GM18909 (cell line): ENCODE measurements at regions not wholly inside any gene's neighbourhood (a gene's known extent, or its start where the extent isn't known, plus 50 kb on each side); places are given as distances from the start of the nearest gene placed in this dataset.

Source experiments
- ATAC-seq: cut with Tn5 transposase; IDR thresholded peaks from one replicate; pipeline ENCODE4 v1.9.1; 2021; ENCODE audit warnings: mild to moderate bottlenecking; ENCODE audit not compliant: unreplicated experiment, poor library complexity

GRCh38 chr20:56828402-56828801, 199.3 kb downstream of the TFAP2C start:
- no peak for ATAC-seq

GRCh38 chr20:56829788-56830385, 200.8 kb downstream of the TFAP2C start:
- ATAC-seq, result no peak

- no peak for ATAC-seq
These were observed 202.7 kb downstream of the TFAP2C start for GRCh38 chr20:56831795-56832194.

- ATAC-seq, result no peak
These were observed 204.3 kb downstream of the TFAP2C start for GRCh38 chr20:56833427-56833826.

- no peak for ATAC-seq
These were observed 206.9 kb downstream of the TFAP2C start for GRCh38 chr20:56835829-56836550.

GRCh38 chr20:56839222-56839621, 210.1 kb downstream of the TFAP2C start:
- ATAC-seq, result no peak

GRCh38 chr20:56839786-56840185, 210.7 kb downstream of the TFAP2C start:
- ATAC-seq, result no peak

GRCh38 chr20:56840716-56841261, 211.7 kb downstream of the TFAP2C start:
- ATAC-seq, result no peak

- no peak for ATAC-seq
These were observed 212.3 kb downstream of the TFAP2C start for GRCh38 chr20:56841346-56841908.

- no peak for ATAC-seq
These were observed 212.9 kb downstream of the TFAP2C start for GRCh38 chr20:56842056-56842455.

GRCh38 chr20:56843386-56843785, 214.3 kb downstream of the TFAP2C start:
- ATAC-seq, result no peak

GRCh38 chr20:56843817-56844216, 214.7 kb downstream of the TFAP2C start:
- ATAC-seq, result no peak

GRCh38 chr20:56845546-56846086, 216.5 kb downstream of the TFAP2C start:
- no peak for ATAC-seq

GRCh38 chr20:56848561-56848960, 219.5 kb downstream of the TFAP2C start:
- no peak for ATAC-seq

GRCh38 chr20:56851552-56851951, 222.4 kb downstream of the TFAP2C start:
- no peak for ATAC-seq

- no peak for ATAC-seq
These were observed 226.6 kb downstream of the TFAP2C start for GRCh38 chr20:56855708-56856107.

GRCh38 chr20:56857950-56858349, 228.8 kb downstream of the TFAP2C start:
- ATAC-seq, result no peak

- no peak for ATAC-seq
These were observed 230.1 kb downstream of the TFAP2C start for GRCh38 chr20:56859039-56859800.

GRCh38 chr20:56859801-56860261, 230.7 kb downstream of the TFAP2C start:
- ATAC-seq, result no peak

GRCh38 chr20:56860413-56860812, 231.3 kb downstream of the TFAP2C start:
- no peak for ATAC-seq
